HEK293T (cell line): ENCODE measurements at regions not wholly inside any gene's neighbourhood (a gene's known extent, or its start where the extent isn't known, plus 50 kb on each side); places are given as distances from the start of the nearest gene placed in this dataset.

Experiments used
- FOXM1 ChIP-seq: fragments of 450-650 bp; IDR thresholded peaks from 2 replicates; pipeline ENCODE4 v1.6.1; 2017; ENCODE audit warnings: mild to moderate bottlenecking, borderline replicate concordance
- LEF1 ChIP-seq: fragments of 450-650 bp; IDR thresholded peaks from 2 replicates; pipeline ENCODE4 v1.6.1; 2017; ENCODE audit warnings: mild to moderate bottlenecking, borderline replicate concordance
- PKNOX1 ChIP-seq: fragments of 450-650 bp; IDR thresholded peaks from 2 replicates; pipeline ENCODE4 v1.6.1; 2016

DNA sequence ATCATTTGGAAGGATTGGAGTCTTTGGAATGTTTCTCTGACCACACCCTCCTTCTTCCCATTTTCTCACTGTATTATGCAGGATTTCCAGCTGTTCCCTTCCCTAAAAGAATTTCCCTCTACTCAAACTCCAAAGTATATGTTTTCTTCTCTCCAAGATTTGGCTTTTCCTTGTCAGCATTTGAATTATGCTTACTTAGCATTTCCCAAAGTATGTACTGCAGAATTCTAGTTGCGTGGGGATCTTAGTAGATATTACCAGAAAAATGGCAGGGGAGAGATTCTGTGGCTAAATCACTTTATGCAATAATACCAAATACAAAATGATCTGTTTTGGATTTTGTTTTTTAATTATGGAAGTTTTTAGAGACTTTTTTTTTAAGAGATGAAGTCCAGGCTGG lies 142.3 kb downstream of the OR4C45 start:
- TF ChIP-seq PKNOX1: no peak
- no peak for TF ChIP-seq FOXM1
- TF ChIP-seq LEF1: no peak
